ENCODE measurements at regions not wholly inside any gene's neighbourhood (a gene's known extent, or its start where the extent isn't known, plus 50 kb on each side); places are given as distances from the start of the nearest gene placed in this dataset.
"Not testable (repeated sequence)": the region's sequence is repeated elsewhere in the genome, so short reads cannot be mapped to it uniquely, and the experiment has no call there.

DNA sequence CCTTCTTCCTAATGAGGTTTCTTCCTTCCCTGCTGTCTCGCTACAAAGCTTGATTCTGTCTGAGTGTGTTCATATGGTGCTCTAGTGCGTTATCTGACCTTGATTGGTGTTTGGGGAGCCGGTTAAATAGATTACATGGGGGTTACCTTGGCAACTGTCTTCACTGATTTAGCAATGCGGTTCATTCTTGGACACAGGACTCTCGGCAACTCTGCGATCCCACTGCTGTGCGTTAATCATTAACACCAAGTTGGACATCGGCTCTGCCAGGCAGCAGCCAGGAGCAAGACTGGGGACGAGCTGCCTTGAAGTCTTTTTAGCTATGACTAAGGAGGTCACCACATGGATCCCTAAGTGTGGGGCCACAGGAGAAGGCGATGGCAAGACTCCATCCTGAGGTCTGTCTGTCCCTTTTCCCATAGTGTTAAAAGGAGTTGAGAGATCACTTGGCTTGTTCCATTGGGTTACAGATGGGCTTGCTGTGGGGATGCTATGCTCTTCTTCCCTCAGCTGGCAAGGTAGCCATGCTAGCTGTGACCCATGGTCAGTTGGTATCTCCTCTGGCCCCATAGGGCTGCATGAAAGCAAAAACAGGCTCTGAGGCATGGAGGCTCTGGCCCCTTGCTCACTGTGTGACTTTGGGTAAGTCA is 93.4 kb upstream of the MAMLD1 start:
- Mint-ChIP-seq H3K27ac (no peak overlapping the region), H3K9me3 (no peaks in the 10 kb centered on the region), H3K4me1 (no peaks in the 10 kb centered on the region), H3K36me3 (no peaks in the 10 kb centered on the region), H3K4me3 (no peak overlapping the region)
- DNase-seq (ENCODE audit: low spot score in 2 of 2) (no peak), ATAC-seq (no peak)

- no peak overlapping the region for H3K4me3 Mint-ChIP-seq
- DNase-seq (ENCODE audit: low spot score in 2 of 2) (no peak), ATAC-seq (no peak)
- H3K27ac Mint-ChIP-seq = no peak overlapping the region
- H3K36me3 Mint-ChIP-seq = no peaks in the 10 kb centered on the region
- no peaks in the 10 kb centered on the region for H3K9me3 Mint-ChIP-seq
- no peaks in the 10 kb centered on the region for H3K4me1 Mint-ChIP-seq
Observed at GRCh38 chrX:150270622-150271021, 92.5 kb upstream of the MAMLD1 start.

GRCh38 chrX:150273575-150274294 is 89.4 kb upstream of the MAMLD1 start:
- not testable (repeated sequence) for H3K27ac Mint-ChIP-seq, ATAC-seq, H3K36me3 Mint-ChIP-seq

DNA sequence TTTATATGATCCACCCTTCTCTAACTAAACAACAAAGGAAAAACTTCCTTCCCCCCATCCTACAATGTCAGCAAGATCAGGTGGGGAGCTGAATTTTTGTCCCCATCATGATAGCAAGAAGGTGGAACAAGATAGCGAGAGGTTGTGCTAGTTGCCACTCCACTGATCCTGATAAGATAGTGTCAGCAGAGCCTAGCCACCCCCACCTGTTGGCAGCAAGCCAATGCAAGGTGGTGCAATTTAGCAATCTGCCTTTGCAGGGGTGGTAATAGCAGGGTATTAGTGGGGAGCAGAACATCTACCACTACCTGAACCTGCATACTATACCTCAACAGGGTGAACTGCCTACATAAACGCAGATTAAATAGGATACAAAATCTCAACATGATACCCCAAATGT is 80.2 kb upstream of the MAMLD1 start:
- no peaks in the 10 kb centered on the region for H3K36me3 Mint-ChIP-seq
- no peaks in the 10 kb centered on the region for H3K4me1 Mint-ChIP-seq
- no peak overlapping the region for H3K4me3 Mint-ChIP-seq

More at GRCh38 chrX:150273575-150274294, 89.4 kb upstream of the MAMLD1 start:
- H3K4me1 Mint-ChIP-seq; DNase-seq (ENCODE audit: low spot score in 2 of 2); H3K4me3 Mint-ChIP-seq; H3K9me3 Mint-ChIP-seq: not testable (repeated sequence)

GRCh38 chrX:150291014-150291413 is 72.1 kb upstream of the MAMLD1 start:
- DNase-seq (ENCODE audit: low spot score in 2 of 2) (no peak), ATAC-seq (no peak)
- H3K4me3 Mint-ChIP-seq = no peak overlapping the region
- H3K36me3 Mint-ChIP-seq = no peaks in the 10 kb centered on the region
- no peaks in the 10 kb centered on the region for H3K9me3 Mint-ChIP-seq
- no peaks in the 10 kb centered on the region for H3K4me1 Mint-ChIP-seq
- H3K27ac Mint-ChIP-seq = no peak overlapping the region

More for the DNA sequence above, 80.2 kb upstream of the MAMLD1 start:
- Mint-ChIP-seq H3K9me3 (peaks cover 3% of the 10 kb centered on the region), H3K27ac (no peak overlapping the region)
- DNase-seq (ENCODE audit: low spot score in 2 of 2) (no peak), ATAC-seq (no peak)

GRCh38 chrX:150293311-150294013 is 69.7 kb upstream of the MAMLD1 start:
- ATAC-seq (no peak), DNase-seq (ENCODE audit: low spot score in 2 of 2) (no peak)
- Mint-ChIP-seq H3K9me3 (no peaks in the 10 kb centered on the region), H3K36me3 (no peaks in the 10 kb centered on the region), H3K4me1 (no peaks in the 10 kb centered on the region), H3K27ac (no peak overlapping the region), H3K4me3 (no peak overlapping the region)

- no peaks in the 10 kb centered on the region for H3K4me1 Mint-ChIP-seq
- no peaks in the 10 kb centered on the region for H3K36me3 Mint-ChIP-seq
- no peak overlapping the region for H3K27ac Mint-ChIP-seq
- no peak for ATAC-seq
- no peaks in the 10 kb centered on the region for H3K9me3 Mint-ChIP-seq
- DNase-seq (ENCODE audit: low spot score in 2 of 2) = no peak
- H3K4me3 Mint-ChIP-seq = no peak overlapping the region
Observed at GRCh38 chrX:150298841-150299551, 64.1 kb upstream of the MAMLD1 start.

- no peaks in the 10 kb centered on the region for H3K36me3 Mint-ChIP-seq
- no peak overlapping the region for H3K27ac Mint-ChIP-seq
- ATAC-seq (no peak), DNase-seq (ENCODE audit: low spot score in 2 of 2) (no peak)
- H3K4me1 Mint-ChIP-seq = no peaks in the 10 kb centered on the region
- no peak overlapping the region for H3K4me3 Mint-ChIP-seq
- H3K9me3 Mint-ChIP-seq = no peaks in the 10 kb centered on the region
Observed at GRCh38 chrX:150299579-150299978, 63.5 kb upstream of the MAMLD1 start.

GRCh38 chrX:150303386-150304097 is 59.6 kb upstream of the MAMLD1 start:
- no peak overlapping the region for H3K27ac Mint-ChIP-seq
- no peaks in the 10 kb centered on the region for H3K4me1 Mint-ChIP-seq
- ATAC-seq (no peak), DNase-seq (ENCODE audit: low spot score in 2 of 2) (no peak)
- no peaks in the 10 kb centered on the region for H3K9me3 Mint-ChIP-seq
- H3K4me3 Mint-ChIP-seq = no peak overlapping the region
- H3K36me3 Mint-ChIP-seq = no peaks in the 10 kb centered on the region

DNA sequence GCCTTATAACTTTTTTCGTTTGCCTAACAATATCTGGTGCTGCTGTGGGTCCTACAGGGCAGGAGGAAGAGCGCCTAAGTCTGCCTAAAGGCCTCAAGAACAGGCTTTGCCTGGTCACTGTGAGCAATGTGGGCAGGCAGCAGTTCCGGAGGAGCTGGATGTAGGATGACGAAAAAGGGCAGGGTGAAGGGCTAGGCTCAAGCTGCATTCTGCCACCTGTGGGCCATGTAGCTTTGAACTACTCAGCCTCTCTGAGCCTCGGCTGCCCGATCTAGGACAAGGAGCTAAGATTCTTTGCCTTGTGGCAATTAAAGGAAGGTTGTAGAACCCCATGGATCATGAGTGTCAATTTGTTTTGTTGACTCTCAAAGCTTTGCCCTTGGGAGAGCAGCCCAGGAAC is 57.1 kb upstream of the MAMLD1 start:
- H3K4me1 Mint-ChIP-seq = peaks cover 6% of the 10 kb centered on the region

DNA sequence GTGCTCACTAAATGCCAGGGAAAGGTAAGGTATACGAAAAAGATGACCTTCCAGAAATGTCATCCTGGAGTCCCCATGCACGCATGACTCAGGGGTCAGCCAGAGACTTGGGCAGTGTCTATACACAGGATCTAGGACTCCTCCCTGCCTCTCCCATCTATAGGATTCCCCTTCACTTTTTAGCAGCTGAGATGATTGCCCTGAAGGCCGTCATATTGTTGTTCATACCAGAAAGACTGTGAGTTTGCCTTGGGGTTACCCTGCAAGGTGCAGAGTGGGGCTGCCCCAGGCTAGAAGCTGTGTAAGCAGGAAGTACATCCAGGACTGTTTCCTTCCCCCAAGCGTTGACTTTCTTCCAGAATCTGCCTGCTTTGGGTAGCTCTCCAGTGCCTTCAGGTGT is 55.1 kb upstream of the MAMLD1 start:
- H3K36me3 Mint-ChIP-seq = no peaks in the 10 kb centered on the region
- H3K9me3 Mint-ChIP-seq = no peaks in the 10 kb centered on the region
- no peak for ATAC-seq
- DNase-seq (ENCODE audit: low spot score in 2 of 2) = no peak
- H3K27ac Mint-ChIP-seq = no peak overlapping the region
- no peak overlapping the region for H3K4me3 Mint-ChIP-seq
- H3K4me1 Mint-ChIP-seq = peaks cover 6% of the 10 kb centered on the region

More for the DNA sequence above, 57.1 kb upstream of the MAMLD1 start:
- no peaks in the 10 kb centered on the region for H3K9me3 Mint-ChIP-seq
- no peaks in the 10 kb centered on the region for H3K36me3 Mint-ChIP-seq
- no peak for ATAC-seq
- H3K27ac Mint-ChIP-seq = no peak overlapping the region
- DNase-seq (ENCODE audit: low spot score in 2 of 2) = no peak
- no peak overlapping the region for H3K4me3 Mint-ChIP-seq

- no peak overlapping the region for H3K4me3 Mint-ChIP-seq
- no peak for DNase-seq (ENCODE audit: low spot score in 2 of 2)
- H3K4me1 Mint-ChIP-seq = peaks cover 6% of the 10 kb centered on the region
- no peaks in the 10 kb centered on the region for H3K36me3 Mint-ChIP-seq
- H3K27ac Mint-ChIP-seq = no peak overlapping the region
- ATAC-seq = no peak
- H3K9me3 Mint-ChIP-seq = no peaks in the 10 kb centered on the region
Observed at GRCh38 chrX:150308532-150309157, 54.5 kb upstream of the MAMLD1 start.

- H3K27ac Mint-ChIP-seq = no peak overlapping the region
- H3K4me1 Mint-ChIP-seq = peaks cover 6% of the 10 kb centered on the region
- ATAC-seq = no peak
- no peak overlapping the region for H3K4me3 Mint-ChIP-seq
- H3K9me3 Mint-ChIP-seq = no peaks in the 10 kb centered on the region
- no peak for DNase-seq (ENCODE audit: low spot score in 2 of 2)
- no peaks in the 10 kb centered on the region for H3K36me3 Mint-ChIP-seq
Observed at GRCh38 chrX:150310417-150310816, 52.7 kb upstream of the MAMLD1 start.

- H3K36me3 Mint-ChIP-seq = no peaks in the 10 kb centered on the region
- no peak overlapping the region for H3K4me3 Mint-ChIP-seq
- DNase-seq (ENCODE audit: low spot score in 2 of 2) (no peak), ATAC-seq (no peak)
- no peak overlapping the region for H3K27ac Mint-ChIP-seq
- H3K9me3 Mint-ChIP-seq = no peaks in the 10 kb centered on the region
- peaks cover 6% of the 10 kb centered on the region for H3K4me1 Mint-ChIP-seq
Observed at GRCh38 chrX:150310881-150311280, 52.2 kb upstream of the MAMLD1 start.
